ENCODE measurements at regions not wholly inside any gene's neighbourhood (a gene's known extent, or its start where the extent isn't known, plus 50 kb on each side); places are given as distances from the start of the nearest gene placed in this dataset.
A peak's percentile ranks its signal among the peaks of the same experiment; 100 is the strongest.
"Not testable (repeated sequence)": the region's sequence is repeated elsewhere in the genome, so short reads cannot be mapped to it uniquely, and the experiment has no call there.

DNA sequence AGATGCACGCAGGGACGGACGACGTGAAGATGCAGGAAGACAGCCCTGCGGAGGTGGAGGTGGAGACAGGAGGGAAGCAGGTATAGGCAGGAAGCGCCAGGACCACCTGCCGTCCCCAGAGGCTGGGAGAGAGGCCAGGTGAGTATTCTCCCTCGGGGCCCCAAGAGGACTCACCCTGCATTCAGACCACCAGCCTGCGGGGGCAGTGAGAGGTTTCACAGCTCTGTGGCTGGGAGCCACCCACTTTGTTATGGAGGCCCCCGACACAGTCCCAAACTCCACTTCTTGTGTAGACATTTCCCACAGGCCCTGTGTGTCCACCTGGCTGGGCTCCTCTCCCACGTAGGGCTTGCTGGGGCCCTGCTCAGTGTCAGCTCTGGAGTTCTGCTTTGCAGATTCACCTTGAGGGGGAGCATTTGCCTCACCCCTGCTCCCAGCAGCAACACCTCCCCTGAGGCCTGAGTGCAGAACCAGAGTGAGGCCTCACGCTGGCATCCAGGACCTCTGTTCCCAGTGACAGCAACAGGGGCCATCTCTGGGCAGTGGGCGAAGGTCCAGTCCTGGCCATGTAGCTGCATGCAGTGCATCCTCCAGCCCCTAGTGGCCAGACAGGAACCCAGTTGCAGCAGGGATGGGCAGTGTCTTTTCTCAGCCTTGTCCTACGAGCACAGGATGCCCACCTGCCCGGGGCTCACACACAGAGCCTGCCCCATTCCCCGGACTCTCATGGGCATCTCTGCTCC is 119.4 kb upstream of the IQSEC1 start:
- DNase-seq, result no peak

DNA sequence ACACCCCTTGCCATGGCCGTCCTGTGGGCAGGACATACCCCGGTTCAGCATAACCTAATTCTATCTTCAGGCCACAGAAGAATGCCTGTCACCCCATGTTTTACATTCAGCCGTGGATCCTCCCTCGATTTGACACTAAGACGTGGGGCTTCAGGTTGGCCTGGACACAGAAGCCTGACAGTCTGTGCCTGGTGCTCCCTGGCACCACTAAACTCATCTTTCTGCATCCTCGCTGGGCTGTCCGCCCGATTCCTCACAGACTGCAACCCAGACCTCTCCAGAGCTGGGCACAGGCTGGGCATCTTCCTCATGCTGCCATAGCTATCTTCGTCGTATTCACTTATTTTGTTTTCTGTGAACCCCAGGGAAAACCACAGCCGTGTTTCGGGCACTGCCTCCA is 117.8 kb upstream of the IQSEC1 start:
- DNase-seq, result no peak

DNA sequence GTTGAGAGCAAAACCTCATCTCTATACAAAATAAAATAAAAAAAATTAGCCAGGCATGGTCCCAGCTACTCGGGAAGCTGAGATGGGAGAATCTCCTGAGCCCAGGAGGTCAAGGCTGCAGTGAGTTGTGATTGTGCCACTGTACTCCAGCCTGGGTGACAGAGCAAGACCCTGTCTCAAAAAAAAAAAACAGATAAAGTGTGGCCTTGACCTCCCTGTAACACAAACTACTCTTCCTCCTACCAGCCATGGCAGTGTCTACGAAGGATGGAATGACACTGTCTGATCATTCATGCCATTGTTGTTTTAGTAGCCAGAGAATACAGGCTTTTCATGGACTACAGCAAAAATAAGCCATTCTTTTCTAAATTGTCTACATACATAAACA is 117.1 kb upstream of the IQSEC1 start:
- no peak for DNase-seq

DNA sequence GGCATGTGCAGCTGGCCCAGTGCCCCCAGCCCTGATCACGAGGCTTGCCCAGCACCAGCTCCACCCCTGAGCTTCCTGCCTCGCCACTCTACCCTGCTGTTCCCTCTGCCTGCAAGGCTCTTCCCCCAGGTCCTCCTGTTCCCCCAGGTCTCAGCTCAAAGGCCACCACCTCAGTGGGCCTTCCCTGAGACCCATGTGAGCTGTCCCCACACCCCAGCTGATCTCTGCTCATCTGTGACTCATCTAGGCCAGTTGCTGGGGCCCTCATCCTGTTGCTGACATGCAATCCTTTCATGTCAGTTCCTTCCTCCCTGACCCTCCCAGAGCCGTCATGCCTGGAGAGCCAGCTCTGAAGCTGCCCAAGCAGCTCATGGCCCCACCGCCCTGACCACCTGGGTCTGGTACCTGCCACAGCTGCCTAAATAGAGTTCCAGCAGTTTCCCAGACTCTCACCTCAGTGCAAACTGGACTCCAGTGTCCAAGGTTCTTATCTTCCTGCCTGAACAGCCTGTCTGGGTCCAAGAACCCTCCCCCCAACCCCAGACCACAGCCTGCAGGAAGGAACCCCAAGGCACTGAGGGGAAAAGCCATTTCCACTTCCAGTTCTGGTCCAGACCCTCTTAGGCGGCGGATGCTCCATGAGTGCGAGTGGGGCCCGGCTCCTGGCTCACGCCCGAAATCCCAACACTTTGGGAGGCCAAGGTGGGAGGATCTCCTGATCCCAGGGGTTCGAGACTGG is 116.6 kb upstream of the IQSEC1 start:
- DNase-seq, result peak; percentile 43

DNA sequence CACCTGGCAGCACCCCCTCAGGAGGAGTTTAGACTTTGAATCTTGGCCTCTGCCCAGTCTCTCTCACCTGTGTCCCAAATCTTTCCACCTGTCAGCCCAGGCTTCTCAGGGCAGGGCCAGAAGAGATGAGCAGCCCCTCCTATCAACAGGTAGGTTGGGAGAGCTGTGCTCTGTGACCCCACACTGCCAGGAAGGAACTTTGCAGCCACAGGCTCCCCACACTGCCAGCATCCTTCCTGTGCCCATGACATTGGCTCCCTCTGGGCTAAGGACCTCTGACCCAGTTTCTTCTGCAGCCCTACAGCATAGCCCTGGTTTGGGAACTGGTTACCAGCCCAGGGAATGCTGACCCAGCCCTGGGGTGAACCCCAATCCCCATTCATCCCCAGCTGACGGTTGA is 115.7 kb upstream of the IQSEC1 start:
- DNase-seq, result no peak

DNA sequence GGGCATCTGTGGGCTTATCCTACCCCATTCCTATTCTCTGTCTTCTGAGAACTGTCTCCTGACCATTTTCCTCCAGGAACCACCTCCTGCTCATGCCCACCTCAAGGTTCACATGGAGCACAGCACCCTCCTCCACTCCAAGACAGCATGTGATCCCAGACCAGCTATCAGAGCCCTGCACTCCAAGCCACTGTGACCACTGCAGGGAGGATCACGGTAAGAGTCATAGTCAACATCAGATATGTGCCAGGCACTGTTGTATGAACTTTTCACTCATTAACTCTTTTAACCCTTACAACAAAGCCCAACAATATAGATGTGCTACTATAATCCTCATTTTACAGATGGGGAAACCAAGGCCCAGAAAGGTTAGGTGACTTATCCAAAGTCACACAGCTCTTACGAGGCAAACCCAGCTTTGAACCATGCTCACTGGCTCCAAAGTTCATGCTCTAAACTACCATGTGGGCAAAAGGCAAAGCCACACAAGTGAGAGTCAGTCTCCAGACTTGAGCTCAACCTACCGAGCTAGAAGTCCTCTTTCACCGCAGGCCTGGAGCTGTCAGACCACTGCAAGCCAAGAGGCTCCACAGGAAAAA is 115.1 kb upstream of the IQSEC1 start:
- no peak for DNase-seq

DNA sequence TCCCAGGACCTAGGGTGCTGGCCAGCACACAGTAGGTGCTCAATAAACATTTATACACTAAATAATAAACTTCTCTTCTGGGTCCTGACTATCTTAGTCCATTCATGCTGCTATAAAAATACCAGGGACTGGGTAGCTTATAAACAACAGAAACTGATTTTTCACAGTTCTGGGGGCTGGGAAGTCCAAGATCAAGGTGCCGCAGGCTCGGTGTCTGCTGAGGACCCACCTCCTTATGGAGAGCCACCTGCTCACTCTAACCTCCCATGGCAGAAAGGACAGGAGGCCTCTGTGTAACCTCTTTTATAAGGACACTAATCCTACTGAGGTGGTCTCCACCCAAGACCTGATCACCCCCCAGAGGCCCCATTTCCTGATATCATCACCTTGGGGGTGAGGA is 114.4 kb upstream of the IQSEC1 start:
- no peak for DNase-seq

DNA sequence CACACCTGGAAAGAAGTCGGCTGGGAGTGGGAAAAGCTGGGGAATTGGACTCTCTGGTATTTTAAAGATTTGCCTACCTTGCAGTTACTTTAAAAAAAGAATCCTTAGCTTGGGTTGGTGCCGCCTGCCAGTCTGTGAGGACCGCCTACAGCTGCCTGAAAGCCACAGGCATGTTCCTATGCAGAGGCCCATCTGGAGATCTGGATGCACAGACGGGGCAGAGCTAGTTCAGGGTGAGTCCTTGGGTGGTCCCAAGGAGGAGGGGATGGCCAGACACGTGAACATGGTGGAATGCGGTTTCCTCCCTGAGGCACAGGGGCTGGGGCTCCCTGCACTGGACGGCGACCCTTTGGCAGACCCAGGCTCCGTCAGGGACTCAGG is 113.2 kb upstream of the IQSEC1 start:
- DNase-seq, result no peak

DNA sequence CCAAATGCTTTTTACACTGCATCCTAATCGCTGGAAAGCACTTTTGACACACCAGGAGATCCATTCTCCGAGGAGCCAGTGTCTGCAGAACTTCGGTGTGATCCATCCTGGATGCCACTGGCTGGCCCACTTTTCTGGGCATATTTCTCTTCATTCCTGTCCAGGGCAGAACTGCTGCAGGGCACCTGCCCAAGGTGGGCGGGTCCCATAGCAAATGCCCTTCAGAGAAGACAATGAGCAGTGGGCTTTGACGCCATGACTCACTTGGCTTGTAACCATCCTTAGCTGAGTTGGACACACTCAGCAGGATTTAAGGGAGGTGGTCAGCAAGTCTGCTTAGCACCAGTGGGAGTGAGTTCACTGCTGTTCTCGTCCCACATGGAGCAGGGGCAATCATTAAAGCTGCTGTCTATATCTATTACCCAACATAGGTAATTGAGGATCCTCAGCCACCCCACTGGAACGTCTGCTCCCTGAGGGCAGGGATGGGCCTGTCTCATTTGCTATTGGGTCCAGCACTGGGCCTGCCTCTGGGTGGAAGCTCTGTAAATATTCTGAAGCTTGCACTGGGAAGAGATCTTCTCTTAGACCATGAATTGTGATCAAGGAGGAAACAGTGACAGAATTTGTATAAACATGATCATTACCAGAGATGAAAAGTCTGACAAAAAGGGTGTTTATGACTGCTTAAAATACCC is 112.7 kb upstream of the IQSEC1 start:
- DNase-seq, result no peak

DNA sequence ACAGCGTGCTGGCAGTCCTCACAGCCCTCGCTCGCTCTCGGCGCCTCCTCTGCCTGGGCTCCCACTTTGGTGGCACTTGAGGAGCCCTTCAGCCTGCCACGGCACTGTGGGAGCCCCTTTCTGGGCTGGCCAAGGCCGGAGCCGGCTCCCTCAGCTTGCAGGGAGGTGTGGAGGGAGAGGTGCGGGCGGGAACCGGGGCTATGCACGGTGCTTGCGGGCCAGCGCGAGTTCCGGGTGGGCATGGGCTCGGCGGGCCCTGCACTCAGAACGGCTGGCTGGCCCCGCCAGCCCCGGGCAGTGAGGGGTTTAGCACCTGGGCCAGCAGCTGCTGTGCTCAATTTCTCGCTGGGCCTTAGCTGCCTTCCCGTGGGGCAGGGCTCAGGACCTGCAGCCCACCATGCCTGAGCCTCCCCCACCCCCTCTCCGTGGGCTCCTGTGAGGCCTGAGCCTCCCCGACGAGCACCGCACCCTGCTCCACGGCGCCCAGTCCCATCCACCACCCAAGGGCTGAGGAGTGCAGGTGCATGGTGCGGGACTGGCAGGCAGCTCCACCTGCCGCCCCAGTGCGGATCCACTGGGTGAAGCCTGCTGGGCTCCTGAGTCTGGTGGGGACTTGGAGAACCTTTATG is 106.5 kb upstream of the IQSEC1 start:
- DNase-seq, result not testable (repeated sequence)

DNA sequence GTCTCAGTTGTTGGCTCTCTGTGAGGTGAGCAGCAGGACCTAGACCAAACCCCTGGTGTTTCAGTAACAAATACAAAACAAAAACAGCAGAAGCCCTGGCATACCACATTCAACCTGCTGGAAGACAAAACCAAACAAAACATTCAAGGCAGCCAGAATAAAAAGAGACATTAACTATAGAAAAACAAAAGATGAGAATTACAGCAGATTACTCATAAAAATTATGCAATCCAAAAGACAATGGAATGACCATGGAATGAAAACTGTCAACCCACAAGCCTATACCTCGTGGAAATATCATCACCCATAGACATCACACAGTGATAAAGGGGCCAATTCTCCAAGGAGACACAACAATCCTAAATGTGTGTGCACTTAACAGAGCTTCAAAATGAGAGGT is 106.0 kb upstream of the IQSEC1 start:
- no peak for DNase-seq

DNA sequence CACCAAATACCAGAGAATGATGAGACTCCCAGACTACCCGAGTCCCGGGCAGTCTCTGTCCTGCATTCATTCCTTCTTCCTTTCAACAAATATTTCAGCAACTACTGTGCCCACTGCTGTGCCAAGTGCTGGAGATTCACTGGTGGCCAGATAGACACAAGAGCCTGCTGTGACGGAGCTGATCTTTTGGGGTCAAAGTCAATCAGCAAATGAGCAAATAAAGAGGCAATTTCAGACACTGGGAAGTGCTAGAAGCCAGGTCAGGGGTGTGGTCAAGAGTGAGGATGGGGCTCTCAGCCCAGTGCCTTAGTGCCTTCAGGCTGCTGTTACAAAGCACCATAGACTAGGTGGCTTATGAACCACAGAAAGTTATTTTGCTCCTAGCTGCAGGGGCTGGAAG is 104.9 kb upstream of the IQSEC1 start:
- no peak for DNase-seq

DNA sequence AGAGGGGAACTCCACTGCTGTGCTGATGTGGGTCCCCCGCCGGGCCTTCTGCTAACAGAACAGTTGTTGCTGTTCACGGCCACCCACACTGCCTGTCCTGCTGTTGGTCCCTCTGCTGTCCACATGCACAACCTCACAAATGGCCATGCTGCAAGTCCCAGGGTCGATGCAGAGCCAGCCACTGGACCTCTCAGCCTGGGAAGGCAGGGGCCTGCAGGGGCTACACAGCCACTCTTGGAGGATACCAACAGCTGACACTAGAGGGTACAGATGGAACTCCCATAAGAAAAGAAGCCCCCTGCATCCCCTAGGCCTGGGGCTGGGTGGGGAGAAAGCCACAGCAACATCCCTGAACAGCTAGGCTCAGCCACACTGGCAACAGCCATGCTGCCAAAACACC is 104.4 kb upstream of the IQSEC1 start:
- DNase-seq, result no peak

DNA sequence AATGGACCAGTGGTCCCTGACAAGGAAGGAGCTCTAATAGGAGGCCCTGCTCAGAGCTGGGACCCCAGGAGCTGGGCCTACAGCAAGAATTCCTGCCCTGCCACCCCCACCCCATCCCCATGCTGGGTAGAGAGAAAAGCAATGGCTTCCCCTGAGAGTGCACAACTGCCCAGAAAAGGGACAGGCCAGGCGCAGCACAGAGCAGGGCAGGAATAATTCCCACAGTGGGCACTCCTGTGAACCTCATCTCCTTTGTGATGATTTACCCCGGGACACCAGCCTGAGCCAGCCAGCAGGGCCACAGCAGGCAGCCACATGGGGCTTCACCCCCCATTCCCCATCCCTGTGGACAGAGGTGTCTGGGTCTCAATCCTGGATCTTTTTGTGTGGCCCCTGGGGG is 104.0 kb upstream of the IQSEC1 start:
- DNase-seq, result no peak

DNA sequence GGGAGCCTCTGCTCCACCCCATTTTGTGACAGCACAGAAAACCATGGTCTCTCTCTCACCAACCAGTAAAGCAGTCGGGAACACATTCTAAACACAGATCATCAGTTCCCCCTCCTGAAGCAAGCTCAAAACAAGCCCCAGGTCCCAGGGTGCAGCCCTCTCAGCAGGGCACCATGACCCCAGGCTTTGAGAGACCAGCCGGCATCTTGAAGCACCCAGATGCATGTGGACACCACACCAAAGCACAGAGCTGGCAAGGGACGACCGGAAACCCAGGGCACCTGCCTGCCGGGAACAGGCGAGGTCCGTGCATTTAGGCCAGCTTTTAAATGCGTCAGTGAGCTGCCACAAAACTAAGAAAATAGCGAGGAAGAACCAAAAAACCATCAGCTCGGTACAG is 103.2 kb upstream of the IQSEC1 start:
- no peak for DNase-seq

DNA sequence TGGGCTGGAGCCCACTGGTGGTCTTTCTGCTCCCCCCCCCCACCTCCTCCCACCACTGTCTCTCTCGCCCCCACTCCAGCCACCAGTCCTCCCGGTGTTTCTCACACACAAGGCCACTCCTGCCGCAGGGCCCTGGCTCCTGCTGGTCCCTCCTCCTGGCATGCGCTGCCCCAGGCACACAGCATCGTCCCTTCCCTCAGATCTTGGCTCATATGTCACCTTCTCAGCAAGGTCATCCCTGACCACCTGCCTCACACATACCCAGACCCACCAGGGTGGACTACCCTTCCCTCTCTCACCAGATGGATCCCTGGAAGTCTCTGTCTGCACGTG is 101.5 kb upstream of the IQSEC1 start:
- DNase-seq, result no peak

DNA sequence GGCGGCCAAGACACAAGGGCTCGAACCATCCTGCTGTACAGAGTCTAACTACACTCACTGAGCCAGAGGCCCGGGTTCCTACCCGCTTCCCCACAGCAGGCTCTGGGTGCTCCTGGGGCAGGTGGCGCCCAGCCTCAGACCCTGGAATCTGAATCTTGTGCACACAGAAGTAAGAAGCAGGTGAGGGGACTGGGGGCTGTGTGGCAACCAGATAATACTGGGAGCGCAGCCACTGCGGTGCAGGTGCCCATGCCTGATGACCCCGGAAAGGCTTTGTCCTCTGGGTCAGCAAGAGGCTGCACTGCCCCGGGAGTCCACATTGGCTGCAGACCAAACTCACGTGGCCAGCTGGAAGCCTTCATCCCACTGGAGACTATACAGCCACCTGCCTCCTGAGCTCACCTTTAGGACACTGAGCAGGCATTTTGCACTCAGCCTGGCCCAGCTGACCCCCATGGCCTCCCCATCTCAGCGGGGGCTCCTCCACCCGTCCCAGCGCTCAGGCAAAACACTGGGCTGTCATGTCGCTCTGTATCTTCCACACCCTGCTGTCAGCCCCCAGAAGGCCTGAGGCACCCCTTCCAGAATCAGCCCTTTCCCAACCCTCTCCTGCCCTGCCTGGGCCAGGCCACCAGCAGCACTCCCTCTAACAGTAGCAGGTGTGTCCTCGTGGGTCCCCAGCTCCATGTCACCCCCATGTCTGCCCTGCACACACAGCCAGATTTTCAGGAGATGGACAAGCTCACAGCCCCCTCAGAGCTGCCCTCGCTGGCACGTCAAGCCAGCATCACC is 101.0 kb upstream of the IQSEC1 start:
- DNase-seq, result no peak

DNA sequence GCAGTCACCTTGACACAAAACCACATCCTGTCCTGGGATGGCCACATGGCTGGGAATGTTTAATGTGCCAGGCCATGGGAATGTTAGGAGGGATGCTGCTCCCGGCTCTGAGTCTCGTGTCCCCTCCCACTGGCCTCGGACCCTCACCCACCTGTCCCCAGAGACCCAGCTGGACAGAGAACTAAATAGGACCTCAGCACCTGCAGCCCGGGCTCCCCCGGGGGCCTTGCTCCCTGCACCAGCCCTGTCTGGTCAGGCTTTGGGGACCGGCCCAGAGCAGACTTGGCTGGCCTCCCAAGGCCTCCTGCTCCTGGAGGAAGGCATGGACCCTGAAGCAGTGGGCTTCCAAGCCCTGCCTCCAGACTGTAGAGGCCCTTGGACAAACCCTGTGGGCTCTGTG is 100.0 kb upstream of the IQSEC1 start:
- no peak for DNase-seq

DNA sequence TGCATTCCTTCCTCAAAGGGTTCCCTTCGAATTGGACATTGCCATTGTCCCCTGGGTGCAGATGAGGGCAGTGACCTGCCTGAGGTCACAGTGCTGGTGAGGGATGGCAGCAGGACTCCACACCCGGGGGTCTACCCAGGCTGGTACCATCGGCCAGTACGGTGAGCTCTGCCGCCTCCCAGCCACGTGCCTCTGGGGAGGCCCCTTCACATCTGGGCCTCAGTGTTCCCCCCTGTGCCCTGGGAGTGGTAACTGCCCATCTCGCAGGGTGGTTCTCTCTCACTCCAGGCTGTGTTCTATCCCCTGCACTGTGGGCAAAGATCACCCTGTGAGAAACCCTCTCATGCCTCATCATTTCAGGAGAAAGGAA is 99.4 kb upstream of the IQSEC1 start:
- DNase-seq, result no peak

DNA sequence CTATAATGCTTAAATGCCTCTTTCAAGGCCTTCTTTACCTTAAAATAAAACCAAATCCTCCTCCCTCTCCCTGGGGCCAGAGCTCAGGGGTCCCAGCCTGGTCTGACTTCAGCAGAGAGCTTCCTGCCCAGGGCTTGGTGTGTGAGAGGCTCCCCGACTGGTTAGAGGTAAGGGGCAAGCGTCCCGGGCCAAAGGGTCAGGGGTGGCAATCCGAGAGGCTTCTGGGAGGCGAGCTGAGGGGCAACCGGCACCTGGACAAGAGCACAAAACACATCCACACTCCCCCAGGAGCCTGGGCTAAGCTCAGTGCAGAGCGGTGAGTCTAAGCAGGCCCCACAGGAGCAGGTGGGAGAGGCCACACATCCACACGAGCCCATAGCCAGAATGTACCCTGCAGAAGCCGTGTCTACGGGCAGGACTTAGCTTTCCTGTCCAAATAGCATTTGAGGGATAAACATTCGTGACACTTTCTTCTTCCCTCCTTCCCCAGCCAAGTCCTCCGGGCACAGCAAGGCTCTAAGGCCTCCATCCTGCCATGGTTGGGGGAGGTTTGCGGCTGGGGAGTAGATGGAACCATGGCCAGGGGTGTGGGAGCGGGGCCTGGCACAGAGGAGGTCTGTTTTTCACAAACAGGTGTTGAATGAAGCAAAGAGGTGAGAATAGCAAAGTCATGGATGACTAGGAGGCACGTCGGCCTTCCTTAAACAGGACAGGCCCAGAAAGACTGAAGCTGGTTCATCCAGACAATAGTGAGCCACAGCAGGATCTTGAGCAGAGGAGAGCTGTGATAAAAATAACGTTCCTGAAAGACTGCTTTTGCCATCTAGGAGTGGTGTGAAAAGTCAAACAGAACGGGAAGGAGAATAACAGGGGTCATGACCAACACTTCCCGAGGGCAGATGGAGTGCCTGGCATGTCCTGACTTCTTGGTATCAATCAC is 98.7 kb upstream of the IQSEC1 start:
- no peak for DNase-seq

DNA sequence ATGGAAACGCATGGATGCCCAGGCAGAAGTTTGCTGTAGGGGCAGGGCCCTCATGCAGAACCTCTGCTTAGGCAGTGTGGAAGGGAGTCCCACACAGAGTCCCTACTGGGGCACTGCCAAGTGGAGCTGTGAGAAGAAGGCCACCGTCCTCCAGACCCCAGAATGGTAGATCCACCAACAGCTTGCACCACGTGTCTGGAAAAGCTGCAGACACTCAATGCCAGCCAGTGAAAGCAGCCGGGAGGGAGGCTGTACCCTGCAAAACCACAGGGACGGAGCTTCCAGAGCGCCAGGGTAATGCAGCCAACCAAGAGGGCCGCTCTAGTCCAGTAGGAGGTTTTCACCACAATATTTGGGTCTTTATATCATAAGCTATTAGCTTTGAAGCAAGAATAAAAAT is 97.1 kb upstream of the IQSEC1 start:
- no peak for DNase-seq

DNA sequence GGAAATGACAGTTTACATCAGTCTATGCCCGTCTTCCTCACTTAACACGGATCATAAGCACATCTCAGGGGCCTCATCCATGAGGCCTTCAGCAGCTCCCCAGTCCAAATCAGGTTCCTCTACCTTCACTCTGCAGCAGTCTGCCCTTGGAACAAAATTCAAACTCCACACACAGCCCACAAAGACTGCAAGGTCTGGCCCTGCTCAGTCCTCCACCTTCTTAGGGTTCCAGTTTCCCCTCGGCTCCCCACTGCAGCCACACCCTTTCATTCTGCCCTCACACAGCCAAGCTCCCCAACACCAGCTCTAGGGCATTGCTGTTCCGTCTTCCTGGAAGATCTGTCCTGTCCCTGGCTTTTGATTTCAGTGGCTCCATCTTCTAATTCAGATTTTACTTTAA is 95.2 kb upstream of the IQSEC1 start:
- DNase-seq, result no peak

All from activated effector memory CD4-positive, alpha-beta T cell treated with Interleukin-2 at 50 U/mL for 16 hours (primary cell).